Stimulated activated CD8-positive, alpha-beta memory T cell treated with anti-CD3 and anti-CD28 coated beads, Interleukin-12 subunit alpha, Interleukin-12 subunit beta, amount 100 ng/mL, for 1 hour (primary cell): ENCODE measurements at regions not wholly inside any gene's neighbourhood (a gene's known extent, or its start where the extent isn't known, plus 50 kb on each side); places are given as distances from the start of the nearest gene placed in this dataset.
"Not testable (repeated sequence)": the region's sequence is repeated elsewhere in the genome, so short reads cannot be mapped to it uniquely, and the experiment has no call there.

Experiments
- DNase-seq: peaks from one replicate; pipeline ENCODE4 v3.0.0-alpha.2; 2020; ENCODE audit warnings: low read depth

GRCh38 chr9:32200896-32201295 is 183.5 kb upstream of the ACO1 start:
- DNase-seq: no peak

GRCh38 chr9:32209164-32209563 is 175.3 kb upstream of the ACO1 start:
- DNase-seq: not testable (repeated sequence)

GRCh38 chr9:32218100-32218767 is 166.2 kb upstream of the ACO1 start:
- DNase-seq: no peak

- DNase-seq: no peak
Measured at GRCh38 chr9:32220750-32221149, 163.7 kb upstream of the ACO1 start.

GRCh38 chr9:32234451-32234850 is 150.0 kb upstream of the ACO1 start:
- no peak for DNase-seq

GRCh38 chr9:32247168-32247567 is 137.3 kb upstream of the ACO1 start:
- no peak for DNase-seq

GRCh38 chr9:32248189-32248712 is 136.2 kb upstream of the ACO1 start:
- DNase-seq: no peak

- no peak for DNase-seq
Measured at GRCh38 chr9:32251539-32251938, 132.9 kb upstream of the ACO1 start.

GRCh38 chr9:32253731-32254130 is 130.7 kb upstream of the ACO1 start:
- DNase-seq: no peak

- no peak for DNase-seq
Measured at GRCh38 chr9:32255026-32255425, 129.4 kb upstream of the ACO1 start.

- no peak for DNase-seq
Measured at GRCh38 chr9:32258482-32258881, 126.0 kb upstream of the ACO1 start.

GRCh38 chr9:32260151-32260862 is 124.1 kb upstream of the ACO1 start:
- no peak for DNase-seq

GRCh38 chr9:32264170-32264864 is 120.1 kb upstream of the ACO1 start:
- no peak for DNase-seq

- no peak for DNase-seq
Measured at GRCh38 chr9:32265037-32265436, 119.4 kb upstream of the ACO1 start.

GRCh38 chr9:32278991-32279390 is 105.5 kb upstream of the ACO1 start:
- DNase-seq: no peak

GRCh38 chr9:32289756-32290155 is 94.7 kb upstream of the ACO1 start:
- no peak for DNase-seq

- no peak for DNase-seq
Measured at GRCh38 chr9:32291370-32291769, 93.1 kb upstream of the ACO1 start.

- DNase-seq: no peak
Measured at GRCh38 chr9:32292611-32293010, 91.8 kb upstream of the ACO1 start.

- no peak for DNase-seq
Measured at GRCh38 chr9:32293091-32293490, 91.4 kb upstream of the ACO1 start.

GRCh38 chr9:32294106-32294505 is 90.3 kb upstream of the ACO1 start:
- no peak for DNase-seq

- no peak for DNase-seq
Measured at GRCh38 chr9:32300373-32300772, 84.1 kb upstream of the ACO1 start.

GRCh38 chr9:32304495-32304894 is 79.9 kb upstream of the ACO1 start:
- no peak for DNase-seq

GRCh38 chr9:32306006-32306405 is 78.4 kb upstream of the ACO1 start:
- no peak for DNase-seq
